ENCODE measurements at regions not wholly inside any gene's neighbourhood (a gene's known extent, or its start where the extent isn't known, plus 50 kb on each side); places are given as distances from the start of the nearest gene placed in this dataset.
"Not testable (repeated sequence)": the region's sequence is repeated elsewhere in the genome, so short reads cannot be mapped to it uniquely, and the experiment has no call there.

GRCh38 chrY:19541475-19542306 lies 202.8 kb downstream of the KDM5D start:
- no peak for DNase-seq (ENCODE audit: low spot score in 2 of 2)
- FAIRE-seq = no peak

GRCh38 chrY:19535697-19536096 lies 208.8 kb downstream of the KDM5D start:
- not testable (repeated sequence) for FAIRE-seq; DNase-seq (ENCODE audit: low spot score in 2 of 2)

- DNase-seq (ENCODE audit: low spot score in 2 of 2) = no peak
- FAIRE-seq = no peak
Observed at GRCh38 chrY:19521976-19522375, 222.6 kb downstream of the KDM5D start.

GRCh38 chrY:19503092-19503449 lies 241.5 kb downstream of the KDM5D start:
- FAIRE-seq (no peak), DNase-seq (ENCODE audit: low spot score in 2 of 2) (no peak)

- no peak for DNase-seq (ENCODE audit: low spot score in 2 of 2)
- FAIRE-seq = no peak
Observed at GRCh38 chrY:19502169-19503091, 242.1 kb downstream of the KDM5D start.

- DNase-seq (ENCODE audit: low spot score in 2 of 2) (no peak), FAIRE-seq (no peak)
Observed at GRCh38 chrY:19498556-19498955, 246.0 kb downstream of the KDM5D start.

GRCh38 chrY:19487494-19487893 lies 257.0 kb downstream of the KDM5D start:
- DNase-seq (ENCODE audit: low spot score in 2 of 2) (no peak), FAIRE-seq (no peak)

- FAIRE-seq = no peak
Observed at GRCh38 chrY:19484997-19485396, 259.5 kb downstream of the KDM5D start.

GRCh38 chrY:19479141-19479540 lies 265.4 kb downstream of the KDM5D start:
- FAIRE-seq (no peak), DNase-seq (ENCODE audit: low spot score in 2 of 2) (no peak)

More at GRCh38 chrY:19484997-19485396, 259.5 kb downstream of the KDM5D start:
- DNase-seq (ENCODE audit: low spot score in 2 of 2) = no peak

GRCh38 chrY:19477959-19478358 lies 266.6 kb downstream of the KDM5D start:
- FAIRE-seq = no peak
- no peak for DNase-seq (ENCODE audit: low spot score in 2 of 2)

GRCh38 chrY:19465809-19466208 lies 278.7 kb downstream of the KDM5D start:
- FAIRE-seq = no peak
- no peak for DNase-seq (ENCODE audit: low spot score in 2 of 2)

- FAIRE-seq (no peak), DNase-seq (ENCODE audit: low spot score in 2 of 2) (no peak)
Observed at GRCh38 chrY:19456855-19457448, 287.6 kb downstream of the KDM5D start.

GRCh38 chrY:19433059-19433458 lies 311.5 kb downstream of the KDM5D start:
- FAIRE-seq (no peak), DNase-seq (ENCODE audit: low spot score in 2 of 2) (no peak)

- FAIRE-seq = no peak
- no peak for DNase-seq (ENCODE audit: low spot score in 2 of 2)
Observed at GRCh38 chrY:19427736-19428518, 316.6 kb downstream of the KDM5D start.

GRCh38 chrY:19427191-19427590 lies 317.3 kb downstream of the KDM5D start:
- DNase-seq (ENCODE audit: low spot score in 2 of 2); FAIRE-seq: not testable (repeated sequence)

- FAIRE-seq (no peak), DNase-seq (ENCODE audit: low spot score in 2 of 2) (no peak)
Observed at GRCh38 chrY:19410980-19411766, 333.4 kb downstream of the KDM5D start.

- DNase-seq (ENCODE audit: low spot score in 2 of 2) (no peak), FAIRE-seq (no peak)
Observed at GRCh38 chrY:19406246-19406645, 338.3 kb downstream of the KDM5D start.

- no peak for FAIRE-seq
- DNase-seq (ENCODE audit: low spot score in 2 of 2) = no peak
Observed at GRCh38 chrY:19405598-19405997, 338.9 kb downstream of the KDM5D start.

- DNase-seq (ENCODE audit: low spot score in 2 of 2) (no peak), FAIRE-seq (no peak)
Observed at GRCh38 chrY:19392876-19393275, 351.6 kb downstream of the KDM5D start.

Measured in frontal cortex (tissue), 3 donors.